ENCODE measurements at regions not wholly inside any gene's neighbourhood (a gene's known extent, or its start where the extent isn't known, plus 50 kb on each side); places are given as distances from the start of the nearest gene placed in this dataset.
A peak's percentile ranks its signal among the peaks of the same experiment; 100 is the strongest.

- Histone ChIP-seq H3K23me2 (ENCODE audit: low read depth, low read length) (no peaks in the 10 kb centered on the region), H4K91ac (replicated peaks; ENCODE audit: insufficient read length, low read length) (no peak overlapping the region), H4K5ac (ENCODE audit: insufficient read length, low read depth, low read length) (no peak overlapping the region), H3K14ac (ENCODE audit: insufficient read length) (no peak overlapping the region), H2AK5ac (ENCODE audit: low read depth, low read length) (no peak overlapping the region), H3K4me1 (replicated peaks in 1 of 4; ENCODE audit: control insufficient read depth in 3 of 4, insufficient read depth in 4 of 4, low read length in 3 of 4) (no peaks in the 10 kb centered on the region; a peak in 1 of 7 replicates), H3K36me3 (ENCODE audit: control insufficient read depth in 2 of 4, insufficient read depth in 4 of 4, low read length in 3 of 4) (no peaks in the 10 kb centered on the region), H3K27ac (ENCODE audit: low read depth, low read length) (no peak overlapping the region), H2BK12ac (ENCODE audit: low read depth, low read length) (no peak overlapping the region), H3K18ac (ENCODE audit: extremely low read depth, low read length) (no peak overlapping the region), H3K79me1 (ENCODE audit: low read depth, low read length) (no peaks in the 10 kb centered on the region), H2BK5ac (ENCODE audit: low read depth, low read length) (no peak overlapping the region), H3K4ac (replicated peaks; ENCODE audit: insufficient read length, low read depth, low read length) (no peak overlapping the region), H3K4me3 (ENCODE audit: extremely low read depth in 1 of 4, insufficient read depth in 2 of 4, low read depth in 3 of 4, low read length in 4 of 4) (no peak overlapping the region), H3K9ac (replicated peaks in 1 of 4; ENCODE audit: extremely low read depth in 1 of 4, low read depth in 3 of 4, low read length in 3 of 4) (no peak overlapping the region), H3K79me2 (ENCODE audit: control insufficient read depth in 1 of 2, insufficient read depth in 2 of 2, low read length in 2 of 2) (no peaks in the 10 kb centered on the region), H3K56ac (replicated peaks; ENCODE audit: insufficient read length, low read depth, low read length) (no peak overlapping the region), H2AFZ (ENCODE audit: low read length) (no peak overlapping the region), H3K23ac (ENCODE audit: insufficient read length) (no peak overlapping the region), H3K4me2 (ENCODE audit: insufficient read depth in 1 of 2, low read depth in 2 of 2, low read length in 2 of 2) (no peak overlapping the region), H2BK120ac (replicated peaks; ENCODE audit: low read depth, low read length) (no peak overlapping the region), H2BK20ac (ENCODE audit: low read length) (no peak overlapping the region), H2BK15ac (ENCODE audit: low read length) (no peak overlapping the region), H4K20me1 (replicated peaks in 1 of 2; ENCODE audit: control insufficient read depth in 1 of 2, insufficient read depth in 2 of 2, low read length in 2 of 2) (no peaks in the 10 kb centered on the region), H4K8ac (ENCODE audit: extremely low read depth, insufficient read depth, low read length) (no peak overlapping the region), H3K27me3 (replicated peaks in 1 of 4; ENCODE audit: control insufficient read depth in 3 of 4, extremely low read depth in 1 of 4, insufficient read depth in 3 of 4, low read length in 3 of 4) (no peaks in the 10 kb centered on the region), H3K9me3 (ENCODE audit: insufficient read depth in 2 of 2, low read depth in 1 of 2, low read length in 1 of 2) (no peaks in the 10 kb centered on the region)
- DNase-seq (ENCODE audit: low read depth in 1 of 2, low spot score in 2 of 2) = no peak
- ChIA-PET CTCF (ENCODE audit: partially characterized antibody) (interaction anchor here (0.7 to 4.8 kb wide), 14 partner anchors 9 to 655 kb away, joined by 3 to 31 read pairs (median 4); no protein-coding TSS in a partner anchor), POLR2A (ENCODE audit: partially characterized antibody) (no interaction called here)
- TF ChIP-seq ZNF274 (IDR thresholded peaks at IDR 0.05; ENCODE audit: borderline replicate concordance, extremely low read depth, low read length) (no peak), RFX5 (IDR thresholded peaks at IDR 0.05; ENCODE audit: borderline replicate concordance, low read depth, low read length) (0 out of 2 replicates have a peak, but pooled peaks have one; percentile 53)
- FAIRE-seq = no peak
- 93% methylated on average over 4 of the region's 4 CpGs; no CpG with 5 or more reads in 1 of the 2 experiments for WGBS, 2 experiments (ENCODE audit: extremely low coverage in 1 of 2, insufficient coverage in 1 of 2, insufficient read length in 1 of 2, insufficient replicate concordance in 2 of 2, low coverage in 1 of 2, low lambda C conversion rate in 2 of 2, missing lambda C conversion rate in 1 of 2)
These were observed 303.0 kb downstream of the PSAT1 start for GRCh38 chr9:78599926-78600325.
